HG02970 (cell line): ENCODE measurements at regions not wholly inside any gene's neighbourhood (a gene's known extent, or its start where the extent isn't known, plus 50 kb on each side); places are given as distances from the start of the nearest gene placed in this dataset.
"Not testable (repeated sequence)": the region's sequence is repeated elsewhere in the genome, so short reads cannot be mapped to it uniquely, and the experiment has no call there.

Source experiments
- ATAC-seq: cut with Tn5 transposase; IDR thresholded peaks from one replicate; pipeline ENCODE4 v1.9.1; 2021; ENCODE audit warnings: mild to moderate bottlenecking, moderate library complexity, moderate number of reproducible peaks; ENCODE audit not compliant: unreplicated experiment, low FRiP score

DNA sequence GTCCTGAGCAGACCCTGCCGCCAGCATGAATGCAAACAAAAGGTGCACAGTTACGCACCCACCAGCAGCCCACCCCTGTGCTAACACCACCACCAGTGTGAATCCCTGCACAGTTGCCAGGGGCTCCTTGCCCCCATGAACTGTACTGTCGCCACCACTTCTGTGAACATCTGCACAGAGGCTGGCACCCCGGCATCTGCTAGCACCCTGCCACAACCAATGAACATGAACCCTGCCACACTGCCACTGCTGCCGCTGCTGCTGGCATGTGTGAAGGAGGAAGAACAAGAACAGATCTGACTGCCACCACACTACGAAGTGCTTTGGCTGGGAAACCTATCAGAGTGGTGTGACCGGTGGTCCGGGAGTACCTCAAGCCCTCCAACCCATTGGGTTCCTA is 261.3 kb downstream of the PARM1 start:
- no peak for ATAC-seq

DNA sequence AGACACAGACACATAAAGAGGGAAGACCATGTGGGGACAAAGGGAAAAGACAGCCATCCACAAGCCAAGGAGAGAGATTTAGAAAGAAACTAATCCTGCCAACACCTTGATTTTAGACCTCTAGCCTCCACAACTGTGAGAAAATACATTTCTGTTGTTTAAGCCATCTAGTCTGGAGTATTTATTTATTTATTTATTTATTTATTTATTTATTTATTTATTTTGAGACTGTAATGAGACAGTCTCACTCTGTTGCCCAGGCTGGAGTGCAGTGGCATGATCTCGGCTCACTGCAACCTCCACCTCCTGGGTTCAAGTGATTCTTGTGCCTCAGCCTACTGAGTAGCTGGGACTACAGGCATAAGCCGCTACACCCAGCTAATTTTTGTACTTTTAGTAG is 259.3 kb downstream of the PARM1 start:
- not testable (repeated sequence) for ATAC-seq

DNA sequence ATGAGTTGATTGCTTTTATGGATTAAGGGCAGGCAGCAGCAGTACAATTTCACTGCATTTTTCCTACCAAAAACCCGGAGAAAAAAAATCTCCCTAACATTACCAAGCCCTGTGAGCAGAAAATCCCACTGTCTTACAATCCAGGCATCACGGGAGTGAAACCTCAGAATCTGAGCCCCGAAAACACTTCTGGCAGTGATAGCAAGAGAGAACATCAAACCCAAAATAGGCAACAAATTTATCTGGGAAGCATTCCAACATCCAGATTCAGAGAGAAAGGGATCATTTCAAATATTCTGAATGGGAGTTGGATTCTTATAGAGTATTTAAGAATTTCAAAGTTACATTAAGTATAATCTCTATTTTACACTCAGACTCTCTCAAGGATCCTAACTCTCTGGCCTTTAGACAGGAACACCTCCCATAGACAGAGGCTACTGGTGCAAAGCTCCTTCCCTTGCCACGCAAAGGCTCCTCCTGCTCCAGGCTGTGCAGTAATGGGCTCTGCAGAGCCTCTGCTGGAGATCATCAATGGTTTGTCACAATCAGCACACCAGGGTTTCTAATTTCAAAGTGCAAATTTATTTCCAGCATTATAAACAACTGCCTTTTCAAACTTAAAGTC is 256.9 kb downstream of the PARM1 start:
- no peak for ATAC-seq

DNA sequence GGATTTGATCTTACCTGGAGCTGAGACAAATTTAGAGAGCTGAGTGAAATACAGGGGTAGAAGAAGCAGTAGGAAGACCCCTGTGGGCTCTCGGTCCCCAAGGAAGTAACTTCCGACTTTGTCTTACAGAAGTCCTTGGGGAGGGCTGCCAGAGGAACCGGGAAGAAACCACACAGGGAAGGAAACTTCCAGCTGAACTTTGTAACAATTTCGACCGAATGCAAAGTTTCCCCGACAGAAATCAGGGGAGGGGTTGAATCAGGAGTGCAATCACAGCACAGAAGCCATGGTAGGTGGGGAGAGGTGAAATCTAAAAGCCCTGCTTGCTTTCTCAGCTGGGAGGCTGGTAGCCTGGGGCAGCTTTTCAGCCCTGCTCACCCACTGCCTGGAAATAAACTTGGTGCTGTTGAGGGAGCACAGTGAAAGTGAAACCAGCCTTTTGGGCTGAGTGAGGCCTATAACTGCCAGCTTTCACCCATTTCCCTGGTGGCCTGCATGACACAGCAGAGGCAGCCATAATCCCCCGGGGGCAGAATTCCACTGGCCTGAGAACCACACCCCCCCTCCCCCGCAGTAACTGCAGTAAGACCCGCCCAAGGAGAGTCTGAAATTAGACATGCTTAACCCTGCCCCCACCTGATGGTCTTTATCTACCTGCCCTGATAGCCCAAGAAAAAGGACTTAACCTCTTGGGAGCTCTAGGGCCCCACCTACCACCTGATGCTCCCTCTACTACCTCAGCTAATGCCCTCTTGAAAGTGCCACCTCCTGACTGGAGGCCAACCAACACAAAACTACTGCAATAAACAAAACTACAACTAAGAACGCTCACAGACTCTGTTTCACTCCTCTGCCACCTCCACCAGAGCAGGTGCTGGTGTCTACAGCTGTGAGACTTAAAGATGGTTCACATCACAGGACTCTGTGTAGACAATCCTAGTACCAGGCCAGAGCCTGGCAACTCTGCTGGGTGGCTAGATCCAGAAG is 248.2 kb downstream of the PARM1 start:
- ATAC-seq = peak; percentile 74

DNA sequence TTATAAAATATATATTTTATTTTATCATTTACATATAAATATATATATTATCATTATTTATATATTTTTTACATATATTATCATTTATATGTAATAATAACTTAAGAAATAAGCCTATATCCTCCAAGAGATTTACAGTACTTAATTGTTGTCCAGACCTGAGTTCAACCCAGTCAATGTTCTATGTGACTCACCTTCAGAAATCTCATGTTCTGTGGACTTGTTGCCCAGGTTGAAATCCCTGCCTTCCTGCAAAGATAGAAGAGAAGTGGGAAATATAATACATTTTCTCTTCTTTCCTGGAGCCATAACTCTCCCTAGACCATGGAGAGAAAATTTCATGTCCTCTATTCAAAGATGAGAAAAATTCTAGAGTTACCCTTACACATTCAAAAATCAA is 247.3 kb downstream of the PARM1 start:
- ATAC-seq = no peak

DNA sequence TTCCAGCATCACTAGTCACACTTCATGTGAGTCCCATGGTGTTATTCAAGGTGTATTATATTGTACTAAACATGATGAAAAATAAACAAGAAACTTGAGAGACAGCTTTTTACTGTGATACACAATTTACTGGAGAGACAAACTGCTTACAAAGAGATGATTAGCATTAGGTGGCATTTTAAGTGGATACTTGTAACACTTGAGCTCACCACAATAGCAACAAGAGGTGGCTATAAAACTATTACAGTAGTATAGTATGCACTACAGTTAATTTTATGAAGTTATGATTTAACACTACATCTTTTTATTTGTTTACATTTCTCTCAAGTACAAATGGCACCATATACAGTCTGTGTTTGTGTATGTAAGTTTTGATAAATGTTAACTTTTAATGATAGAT is 246.6 kb downstream of the PARM1 start:
- ATAC-seq = no peak

DNA sequence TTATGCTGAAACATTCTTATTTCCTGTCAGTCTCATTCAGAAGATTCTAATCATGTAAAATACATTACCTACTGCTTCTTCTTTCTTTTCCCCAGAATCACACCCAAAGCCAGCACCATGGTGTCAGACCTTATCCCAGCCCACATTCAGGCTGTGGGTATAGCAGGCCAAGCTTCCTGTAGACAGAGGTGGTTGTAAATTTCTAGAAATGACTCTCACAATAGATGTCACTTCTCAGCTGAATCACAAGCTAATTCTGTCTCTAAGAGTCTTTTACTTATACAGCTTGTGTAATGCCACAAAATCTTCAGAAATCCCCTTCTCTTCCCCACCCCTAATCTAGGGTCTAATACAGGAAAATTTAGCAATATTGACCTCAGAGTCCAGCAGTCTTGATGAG is 239.6 kb downstream of the PARM1 start:
- no peak for ATAC-seq

DNA sequence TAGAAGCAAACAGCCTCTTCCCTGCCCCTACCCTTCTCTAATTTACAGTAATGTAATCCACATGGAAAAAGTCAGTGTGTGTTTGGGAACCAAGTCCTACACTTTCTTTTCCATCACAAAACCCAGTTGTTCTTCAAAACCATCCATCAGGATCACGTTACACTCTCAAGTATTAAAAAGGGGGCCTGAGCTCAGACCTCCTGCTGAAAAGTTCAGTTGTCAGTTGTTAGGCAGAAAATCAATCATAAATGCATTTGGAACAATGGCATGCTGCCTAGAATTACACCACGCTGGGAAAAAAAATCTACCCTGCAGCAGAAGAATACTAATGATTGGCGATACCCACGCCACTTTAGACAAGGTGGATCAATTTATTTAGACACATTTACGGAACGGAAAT is 236.5 kb downstream of the PARM1 start:
- no peak for ATAC-seq

DNA sequence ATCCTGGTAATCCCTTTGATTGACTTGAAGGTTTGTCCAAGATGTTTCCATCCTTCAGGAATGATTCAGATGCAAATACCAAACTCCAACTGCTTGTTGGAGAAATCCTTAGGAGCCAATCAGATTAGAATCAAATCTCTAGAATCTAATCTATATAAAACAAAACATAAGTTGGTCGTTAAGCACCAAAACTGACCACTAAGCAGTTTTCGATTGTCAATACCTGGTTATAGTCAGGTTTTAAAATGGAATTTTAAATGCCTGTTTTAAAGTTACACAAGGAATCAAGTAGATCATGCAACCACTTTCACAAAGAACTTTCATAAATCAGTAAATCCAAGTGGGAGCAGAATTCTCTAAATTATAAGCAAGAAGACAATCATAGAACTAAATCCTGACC is 236.1 kb downstream of the PARM1 start:
- no peak for ATAC-seq

DNA sequence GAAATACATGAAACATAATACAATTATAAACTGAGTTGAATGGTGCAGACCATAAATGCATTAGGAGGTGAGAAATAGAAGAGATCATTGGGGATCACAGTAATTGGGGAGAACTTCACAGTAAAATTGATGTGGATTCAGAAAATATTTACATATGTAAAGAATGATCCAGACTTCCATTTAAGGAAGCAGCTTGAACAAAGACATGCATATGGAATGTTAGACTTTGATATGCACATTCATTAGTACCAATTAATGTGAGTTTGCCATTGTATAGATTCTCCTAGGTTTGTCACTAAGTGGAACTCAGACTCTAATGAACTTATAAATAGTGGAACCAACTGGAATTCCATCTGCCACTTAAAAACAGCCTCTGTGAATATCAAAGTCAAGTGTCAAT is 235.6 kb downstream of the PARM1 start:
- no peak for ATAC-seq

DNA sequence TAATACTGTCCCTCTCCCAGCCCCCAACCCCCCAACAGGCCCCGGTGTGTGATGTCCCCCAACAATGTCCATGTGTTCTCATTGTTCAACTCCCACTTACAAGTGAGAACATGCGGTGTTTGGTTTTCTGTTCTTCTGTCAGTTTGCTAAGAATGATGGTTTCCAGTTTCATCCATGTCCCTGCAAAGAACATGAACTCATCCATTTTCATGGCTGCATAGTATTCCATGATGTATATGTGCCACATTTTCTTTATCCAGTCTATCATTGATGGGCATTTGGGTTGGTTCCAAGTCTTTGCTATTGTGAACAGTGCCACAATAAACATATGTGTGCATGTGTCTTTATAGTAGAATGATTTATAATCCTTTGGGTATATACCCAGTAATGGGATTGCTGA is 232.2 kb downstream of the PARM1 start:
- ATAC-seq = not testable (repeated sequence)

DNA sequence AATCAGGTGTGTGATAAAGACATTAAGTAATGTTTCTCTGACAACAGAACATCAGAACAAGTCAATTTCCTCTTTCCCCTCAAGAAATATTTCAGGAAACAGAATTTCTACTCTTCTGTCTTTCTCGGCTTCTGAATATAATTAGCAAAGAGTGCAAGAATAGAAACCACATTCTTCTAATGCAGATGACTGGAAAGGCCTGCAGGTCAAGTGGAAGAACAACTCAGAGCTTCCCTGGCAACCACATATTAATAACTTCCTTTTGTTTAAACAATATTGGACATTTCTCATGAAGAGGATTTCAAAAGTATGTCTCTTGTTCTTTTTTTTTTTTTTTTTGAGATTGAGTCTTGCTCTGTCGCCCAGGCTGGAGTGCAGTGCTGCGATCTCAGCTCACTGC is 225.5 kb downstream of the PARM1 start:
- ATAC-seq = no peak

DNA sequence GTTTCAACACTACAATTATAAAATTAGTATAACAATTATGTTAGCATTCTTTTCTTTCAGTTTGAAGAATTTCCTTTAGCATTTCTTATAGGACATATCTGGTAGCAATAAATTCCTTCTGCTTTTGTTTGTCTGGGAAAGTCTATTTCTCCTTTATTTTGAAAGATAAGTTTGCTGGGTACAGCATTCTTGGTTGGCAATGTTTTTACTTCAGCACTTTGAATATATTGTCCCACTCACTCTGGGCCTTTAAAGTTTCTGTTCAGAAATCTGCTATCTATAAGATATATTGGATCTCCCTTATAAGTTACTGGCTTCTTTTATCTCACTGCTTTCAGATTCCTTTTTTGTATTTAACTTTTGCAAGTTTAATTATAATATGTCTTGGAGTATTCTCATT is 222.1 kb downstream of the PARM1 start:
- no peak for ATAC-seq

DNA sequence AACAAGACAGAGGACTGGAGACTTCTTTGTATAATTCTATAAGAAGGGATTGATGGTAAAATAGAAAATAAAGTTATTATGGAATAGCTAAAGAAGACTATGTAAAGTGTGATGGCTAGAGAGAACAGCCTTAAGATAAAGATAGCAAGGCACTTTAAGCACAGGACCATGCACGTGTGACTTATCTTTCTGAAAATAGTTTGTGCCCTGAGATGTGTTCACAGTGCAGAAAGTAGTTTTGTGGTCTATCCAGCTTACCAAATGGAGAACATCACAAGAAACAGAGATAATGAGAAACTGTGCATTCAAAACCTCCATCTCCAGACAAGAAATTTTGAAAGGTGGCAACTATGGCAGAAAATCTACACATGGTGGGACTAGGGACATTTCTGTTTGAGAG is 213.3 kb downstream of the PARM1 start:
- no peak for ATAC-seq

DNA sequence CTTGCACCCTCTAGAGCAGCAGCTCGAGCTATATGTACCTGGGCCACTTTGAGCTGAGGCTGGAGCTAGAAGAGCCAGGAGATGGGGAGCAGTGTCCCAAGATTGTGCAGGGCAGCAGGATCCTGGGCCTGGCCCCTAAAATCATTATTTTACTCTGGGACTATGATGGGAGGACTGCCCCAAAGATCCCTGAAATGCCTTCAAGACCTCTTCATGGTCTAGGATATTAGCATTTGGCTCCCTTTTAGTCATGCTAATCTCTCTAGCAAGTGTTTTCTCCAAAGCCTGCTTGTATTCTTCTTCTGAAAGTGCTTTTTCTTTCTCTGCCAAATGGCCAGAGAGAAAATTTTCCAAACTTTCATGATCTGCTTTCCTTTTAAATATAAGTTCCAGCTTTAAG is 211.6 kb downstream of the PARM1 start:
- no peak for ATAC-seq

DNA sequence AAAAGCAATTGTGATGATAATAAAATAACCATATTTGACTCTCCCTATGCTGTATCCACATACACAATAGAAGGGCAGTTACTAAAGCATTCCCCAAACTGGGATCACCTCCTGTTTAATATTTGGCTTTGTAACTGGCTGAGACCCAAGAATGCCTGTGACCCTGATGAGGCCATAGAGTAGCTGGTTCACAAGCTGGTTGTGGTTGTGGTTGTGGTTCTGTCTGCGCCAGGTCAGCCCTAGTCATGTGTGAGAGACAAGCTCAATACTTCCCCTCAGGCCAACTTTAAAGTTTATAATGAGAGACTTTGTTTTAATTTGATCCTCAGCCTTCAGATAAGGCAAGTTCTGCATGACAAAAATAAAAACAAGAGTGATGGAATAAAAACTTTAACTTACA is 209.9 kb downstream of the PARM1 start:
- ATAC-seq = no peak

DNA sequence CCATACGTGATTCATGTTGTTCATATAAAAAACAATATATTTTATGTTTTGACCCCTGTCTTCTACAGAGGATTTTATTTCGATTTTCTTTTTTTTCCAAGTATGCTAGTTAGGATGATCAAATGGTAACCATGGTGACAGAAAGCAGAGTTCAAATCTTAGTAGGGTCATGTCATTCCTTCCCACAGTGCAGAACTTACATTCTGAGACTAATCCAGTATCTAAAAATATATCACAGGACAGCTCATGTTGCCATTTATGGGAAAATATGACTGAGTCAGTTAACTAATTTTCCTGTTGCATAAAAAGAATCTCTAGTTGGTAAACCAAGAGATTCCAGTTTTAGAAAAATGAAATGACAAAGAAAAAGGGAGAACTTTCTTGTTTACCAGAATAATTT is 209.5 kb downstream of the PARM1 start:
- no peak for ATAC-seq

DNA sequence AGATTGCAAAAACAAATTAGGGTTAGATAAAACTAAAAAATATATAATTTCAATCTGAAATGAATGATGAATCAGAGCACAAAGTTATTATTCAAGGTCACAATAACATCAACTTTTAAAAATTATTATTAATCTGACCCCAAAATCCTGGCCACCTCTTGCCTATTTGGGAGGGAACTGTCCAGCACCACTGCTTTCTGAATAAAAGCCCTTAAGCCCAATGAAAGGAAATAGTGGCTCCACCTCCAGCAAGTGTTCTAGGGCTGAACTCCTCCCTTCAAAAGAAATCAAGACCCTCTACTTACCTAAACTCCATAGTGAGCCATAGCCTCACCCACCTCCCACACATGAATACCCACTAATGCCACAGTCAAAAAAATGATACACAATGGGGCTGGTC is 208.2 kb downstream of the PARM1 start:
- ATAC-seq = no peak

DNA sequence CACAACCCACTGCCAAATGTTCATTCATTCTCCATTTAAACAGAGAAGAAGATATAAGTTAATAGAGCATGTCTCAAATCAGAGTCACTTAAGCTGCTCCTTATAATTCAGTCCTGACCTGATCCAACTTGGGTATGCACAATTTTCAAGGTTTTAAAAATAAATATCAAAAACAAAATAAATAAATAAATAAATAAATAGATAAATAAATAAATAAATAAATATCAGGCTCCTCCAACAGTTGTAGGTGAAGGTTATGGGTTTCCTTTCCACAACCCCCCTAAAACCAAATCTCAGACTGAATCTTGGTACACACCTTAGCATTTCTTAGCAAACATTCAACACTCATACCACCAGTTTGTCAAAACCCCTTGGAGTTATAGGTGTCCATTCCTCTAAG is 204.4 kb downstream of the PARM1 start:
- ATAC-seq = no peak

DNA sequence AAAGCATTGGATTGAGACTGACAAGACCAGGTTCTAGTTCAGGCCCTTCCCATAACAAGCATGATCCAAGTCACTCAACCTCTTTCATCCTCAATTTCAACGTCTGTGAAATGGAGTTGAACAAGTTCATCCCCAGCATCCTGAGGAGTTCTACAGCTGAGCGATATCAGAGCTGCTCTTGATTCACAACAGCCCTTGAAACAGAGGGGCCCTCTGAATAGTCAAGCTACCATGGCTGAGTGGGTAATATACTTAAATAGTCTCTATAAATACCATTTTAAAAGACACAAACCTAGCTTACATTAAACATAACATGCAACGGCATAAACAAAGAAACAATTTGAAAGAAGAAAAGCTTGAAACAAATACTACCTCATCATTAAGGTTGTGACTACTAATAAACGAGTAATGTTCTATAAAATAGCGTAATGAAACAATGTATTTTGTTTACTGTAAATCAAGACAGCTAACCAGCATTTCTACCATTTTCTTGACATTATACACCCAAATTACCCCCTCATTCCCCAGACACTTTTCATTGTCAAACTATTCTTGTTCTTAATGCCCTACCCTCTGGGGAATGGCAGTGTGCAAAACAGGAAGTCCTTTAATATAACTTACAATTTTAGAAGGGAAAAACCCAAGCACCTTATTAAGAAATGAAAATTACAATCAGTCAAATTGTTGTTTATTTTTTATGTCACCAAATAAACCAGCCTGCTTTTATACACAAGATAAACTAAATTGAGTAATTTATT is 202.3 kb downstream of the PARM1 start:
- ATAC-seq = no peak

DNA sequence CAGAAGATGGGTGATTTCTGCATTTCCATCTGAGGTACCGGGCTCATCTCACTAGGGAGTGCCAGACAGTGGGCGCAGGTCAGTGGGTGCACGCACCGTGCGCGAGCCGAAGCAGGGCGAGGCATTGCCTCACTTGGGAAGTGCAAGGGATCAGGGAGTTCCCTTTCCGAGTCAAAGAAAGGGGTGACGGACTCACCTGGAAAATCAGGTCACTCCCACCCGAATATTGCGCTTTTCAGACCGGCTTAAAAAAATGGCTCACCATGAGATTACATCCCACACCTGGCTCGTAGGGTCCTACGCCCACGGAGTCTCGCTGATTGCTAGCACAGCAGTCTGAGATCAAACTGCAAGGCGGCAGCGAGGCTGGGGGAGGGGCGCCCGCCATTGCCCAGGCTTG is 194.0 kb downstream of the PARM1 start:
- ATAC-seq = not testable (repeated sequence)
